ENCODE measurements at regions not wholly inside any gene's neighbourhood (a gene's known extent, or its start where the extent isn't known, plus 50 kb on each side); places are given as distances from the start of the nearest gene placed in this dataset.
"Not testable (repeated sequence)": the region's sequence is repeated elsewhere in the genome, so short reads cannot be mapped to it uniquely, and the experiment has no call there.

DNA sequence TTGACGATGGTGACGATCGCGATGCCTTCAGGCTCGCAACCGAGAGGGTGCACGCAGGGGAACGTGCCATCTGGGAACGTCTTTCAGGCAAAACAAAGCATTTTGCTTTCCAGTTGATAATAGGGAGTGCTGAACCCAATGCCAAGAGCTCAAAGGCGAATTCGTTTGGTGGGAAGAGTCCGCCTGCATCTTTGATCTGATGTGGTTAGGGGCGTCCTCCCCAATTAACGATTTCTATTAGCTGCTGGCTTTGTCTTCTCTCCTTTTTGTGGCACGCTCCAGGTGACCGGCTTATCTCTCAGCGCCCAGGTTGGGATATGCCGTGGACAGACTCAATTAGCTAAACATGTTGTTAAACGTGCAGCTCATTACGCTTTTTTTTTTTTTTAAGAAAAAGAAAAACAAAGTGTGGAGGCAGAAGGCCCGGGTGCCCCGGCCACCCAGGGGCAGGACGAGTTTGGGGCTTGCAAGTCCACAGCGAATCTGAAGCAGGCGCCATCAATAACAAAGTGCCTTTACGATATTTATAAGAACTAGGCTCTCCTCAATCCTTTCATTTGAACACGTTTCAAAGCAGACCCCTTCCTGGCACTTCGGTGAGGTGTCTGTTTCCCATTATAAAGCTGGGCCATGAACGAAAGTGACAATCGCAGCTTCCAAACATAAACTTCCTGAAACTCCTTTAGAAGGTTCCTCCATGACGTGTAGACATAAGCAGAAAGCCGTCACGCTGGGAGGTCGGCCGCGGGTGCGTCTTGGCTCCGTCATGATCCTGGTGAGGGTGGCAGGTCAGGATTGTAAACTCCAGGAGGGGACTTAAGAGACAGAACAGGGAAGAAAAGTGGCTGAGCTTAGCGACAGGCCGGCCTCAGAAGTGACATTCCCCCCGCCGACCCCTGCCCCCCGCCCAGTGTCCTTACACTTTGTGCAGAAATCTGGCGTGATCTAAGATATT is 155.3 kb downstream of the LAT start:
- not testable (repeated sequence) for TF ChIP-seq CTCF (IDR thresholded peaks at IDR 0.05 in 4 of 5, conservative IDR thresholded peaks at IDR 0.05 in 1 of 5); POLR2A (IDR thresholded peaks at IDR 0.05)

Measured in gastrocnemius medialis (tissue), 4 donors.